Kidney (tissue), 13 donors: ENCODE measurements at regions not wholly inside any gene's neighbourhood (a gene's known extent, or its start where the extent isn't known, plus 50 kb on each side); places are given as distances from the start of the nearest gene placed in this dataset.

Experiments
- DNase-seq, 5 donors: peaks; one replicate each; pipeline ENCODE4 v3.0.0-alpha.2; 2013 to 2020
- FAIRE-seq: peaks from 2 replicates; lab custom pipeline; 2012; peaks lifted over from hg19 to GRCh38; lab: Jason Lieb, UNC
- H3K27ac ChIP-seq, 2 donors: one replicate each; pipeline ENCODE4 v1.7.0; 2013; ENCODE audit warnings: low read depth in 2 of 2, low read length in 2 of 2, inconsistent platforms in 1 of 2
- H3K27me3 ChIP-seq: one replicate; pipeline ENCODE4 v1.7.1; 2013; ENCODE audit warnings: low read length, inconsistent platforms; ENCODE audit not compliant: control insufficient read depth, insufficient read depth
- H3K36me3 ChIP-seq, 3 donors: one replicate each; pipeline versions ENCODE4 v1.7.0 to v1.7.1; 2013; ENCODE audit warnings: low read length in 3 of 3, control low read depth in 1 of 3, inconsistent platforms in 1 of 3; ENCODE audit not compliant: insufficient read depth in 3 of 3, control insufficient read depth in 2 of 3
- H3K4me1 ChIP-seq, 3 donors: one replicate each; pipeline versions ENCODE4 v1.7.0 to v1.7.1; 2013; ENCODE audit warnings: low read length in 3 of 3, inconsistent platforms in 1 of 3, low read depth in 1 of 3; ENCODE audit not compliant: control insufficient read depth in 2 of 3, insufficient read depth in 2 of 3
- H3K4me3 ChIP-seq, 3 donors: one replicate each; pipeline versions ENCODE4 v1.7.0 to v1.8.1; 2013; ENCODE audit warnings: low read length in 3 of 3, control low read depth in 1 of 3, inconsistent platforms in 1 of 3
- H3K9ac ChIP-seq, 3 donors: one replicate each; pipeline versions ENCODE4 v1.7.0 to v1.7.1; 2013; ENCODE audit warnings: low read length in 3 of 3, control low read depth in 1 of 3, inconsistent platforms in 1 of 3
- H3K9me3 ChIP-seq, 3 donors: one replicate each; pipeline versions ENCODE4 v1.7.0 to v1.7.1; 2013; ENCODE audit warnings: low read length in 3 of 3, control low read depth in 1 of 3, inconsistent platforms in 1 of 3; ENCODE audit not compliant: control insufficient read depth in 2 of 3, insufficient read depth in 1 of 3
- intact Hi-C: fragments of 100-400 bp; cut with DNase I; formaldehyde crosslinking; loops from one replicate; pipeline ENCODE4 v1.11.1; 2022
- TF ChIP-seq, protein P1 (sequence below): IDR thresholded peaks from 3 replicates; pipeline ENCODE4 v1.5.1; 2012; ENCODE audit warnings: mild to moderate bottlenecking, moderate library complexity, borderline replicate concordance; ENCODE audit not compliant: insufficient read depth; ENCODE audit errors: extremely low read depth
- donor health status: control.
- donor health status: control.
- donor health status: control.
- donor health status: control.
- donor health status: control.
- donor health status: DM: yes; HTN: yes; CAD: no.
- donor health status: Normal renal cell carcinoma (clear cell type).

DNA sequence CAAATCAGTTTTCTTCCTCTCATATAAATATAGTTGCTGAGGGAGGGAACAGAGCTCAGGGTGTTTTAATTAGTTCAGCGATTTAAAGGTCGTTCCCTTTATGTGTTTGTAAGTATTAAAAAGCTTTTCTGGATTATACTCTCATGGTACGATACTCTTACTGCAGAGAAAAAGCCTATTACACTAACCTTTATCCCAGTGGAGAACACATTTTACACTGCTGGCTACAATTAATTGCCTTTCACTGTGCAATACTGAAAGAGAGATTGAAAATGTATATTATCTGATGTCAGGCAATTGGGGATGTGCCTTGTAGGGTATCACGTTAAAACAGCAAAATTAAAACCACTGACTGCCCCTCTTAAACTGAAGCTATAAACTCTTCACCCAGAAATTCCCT lies 526.9 kb upstream of the SGCG start:
- H3K4me1 ChIP-seq, result no peaks in the 10 kb centered on the region
- TF ChIP-seq, protein P1, sequence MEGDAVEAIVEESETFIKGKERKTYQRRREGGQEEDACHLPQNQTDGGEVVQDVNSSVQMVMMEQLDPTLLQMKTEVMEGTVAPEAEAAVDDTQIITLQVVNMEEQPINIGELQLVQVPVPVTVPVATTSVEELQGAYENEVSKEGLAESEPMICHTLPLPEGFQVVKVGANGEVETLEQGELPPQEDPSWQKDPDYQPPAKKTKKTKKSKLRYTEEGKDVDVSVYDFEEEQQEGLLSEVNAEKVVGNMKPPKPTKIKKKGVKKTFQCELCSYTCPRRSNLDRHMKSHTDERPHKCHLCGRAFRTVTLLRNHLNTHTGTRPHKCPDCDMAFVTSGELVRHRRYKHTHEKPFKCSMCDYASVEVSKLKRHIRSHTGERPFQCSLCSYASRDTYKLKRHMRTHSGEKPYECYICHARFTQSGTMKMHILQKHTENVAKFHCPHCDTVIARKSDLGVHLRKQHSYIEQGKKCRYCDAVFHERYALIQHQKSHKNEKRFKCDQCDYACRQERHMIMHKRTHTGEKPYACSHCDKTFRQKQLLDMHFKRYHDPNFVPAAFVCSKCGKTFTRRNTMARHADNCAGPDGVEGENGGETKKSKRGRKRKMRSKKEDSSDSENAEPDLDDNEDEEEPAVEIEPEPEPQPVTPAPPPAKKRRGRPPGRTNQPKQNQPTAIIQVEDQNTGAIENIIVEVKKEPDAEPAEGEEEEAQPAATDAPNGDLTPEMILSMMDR, result no peak
- intact Hi-C loops, result no loop called here
- H3K36me3 ChIP-seq, result no peaks in the 10 kb centered on the region
- H3K9me3 ChIP-seq, result no peaks in the 10 kb centered on the region
- no peak overlapping the region for H3K4me3 ChIP-seq
- FAIRE-seq, result no peak
- no peak overlapping the region for H3K27ac ChIP-seq
- H3K9ac ChIP-seq, result no peak overlapping the region
- no peak for DNase-seq
- H3K27me3 ChIP-seq, result no peaks in the 10 kb centered on the region

GRCh38 chr13:22655106-22655852 lies 525.5 kb upstream of the SGCG start:
- Histone ChIP-seq H3K27me3 (no peaks in the 10 kb centered on the region), H3K36me3 (no peaks in the 10 kb centered on the region), H3K9ac (no peak overlapping the region), H3K4me3 (no peak overlapping the region), H3K4me1 (no peaks in the 10 kb centered on the region), H3K9me3 (no peaks in the 10 kb centered on the region), H3K27ac (no peak overlapping the region)
- TF ChIP-seq, protein P1, result no peak
- FAIRE-seq, result no peak
- intact Hi-C loops, result no loop called here
- no peak for DNase-seq

DNA sequence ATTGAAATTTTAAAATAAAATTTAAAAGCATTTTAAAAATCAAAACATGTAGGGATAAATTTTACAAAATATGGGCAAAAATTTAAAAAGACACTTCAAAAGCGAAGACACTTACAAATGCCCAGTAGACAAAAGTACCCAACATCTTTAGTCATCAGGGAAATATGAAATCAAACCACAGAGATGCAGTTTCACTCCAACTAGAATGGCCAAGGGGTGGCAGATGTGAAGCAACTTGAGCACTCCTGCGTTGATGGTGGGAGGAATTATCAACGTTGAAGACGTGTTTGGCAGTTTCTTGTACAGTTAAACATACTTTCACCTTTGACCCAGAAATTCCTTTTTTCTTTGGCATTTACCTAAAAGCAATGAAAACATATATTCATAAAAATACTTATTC lies 518.0 kb upstream of the SGCG start:
- intact Hi-C loops, result no loop called here
- Histone ChIP-seq H3K4me3 (no peak overlapping the region), H3K4me1 (no peaks in the 10 kb centered on the region), H3K36me3 (no peaks in the 10 kb centered on the region), H3K9me3 (no peaks in the 10 kb centered on the region), H3K27me3 (no peaks in the 10 kb centered on the region), H3K9ac (no peak overlapping the region), H3K27ac (no peak overlapping the region)
- FAIRE-seq (no peak), DNase-seq (no peak)
- TF ChIP-seq, protein P1, result no peak
